ENCODE measurements at regions not wholly inside any gene's neighbourhood (a gene's known extent, or its start where the extent isn't known, plus 50 kb on each side); places are given as distances from the start of the nearest gene placed in this dataset.

- DNase-seq, result no peak
Observed at GRCh38 chr9:17894501-17895160, 315.8 kb downstream of the SH3GL2 start.

GRCh38 chr9:17900606-17901005 is 321.7 kb downstream of the SH3GL2 start:
- no peak for DNase-seq

GRCh38 chr9:17905366-17905765 is 326.5 kb downstream of the SH3GL2 start:
- no peak for DNase-seq

GRCh38 chr9:17905781-17906175 is 326.9 kb downstream of the SH3GL2 start:
- DNase-seq, result no peak

- DNase-seq, result no peak
Observed at GRCh38 chr9:17906176-17906840, 327.4 kb downstream of the SH3GL2 start.

- DNase-seq, result no peak
Observed at GRCh38 chr9:17906841-17907778, 328.2 kb downstream of the SH3GL2 start.

GRCh38 chr9:17907779-17908508 is 329.1 kb downstream of the SH3GL2 start:
- DNase-seq, result no peak

- no peak for DNase-seq
Observed at GRCh38 chr9:17926246-17926645, 347.4 kb downstream of the SH3GL2 start.

GRCh38 chr9:17927616-17928015 is 348.8 kb downstream of the SH3GL2 start:
- no peak for DNase-seq

- DNase-seq, result no peak
Observed at GRCh38 chr9:17928228-17928627, 349.4 kb downstream of the SH3GL2 start.

- DNase-seq, result no peak
Observed at GRCh38 chr9:17928768-17929167, 349.9 kb downstream of the SH3GL2 start.

GRCh38 chr9:17929506-17929905 is 350.6 kb downstream of the SH3GL2 start:
- no peak for DNase-seq

- DNase-seq, result no peak
Observed at GRCh38 chr9:17930071-17930470, 351.2 kb downstream of the SH3GL2 start.

- DNase-seq, result no peak
Observed at GRCh38 chr9:17936365-17936764, 357.5 kb downstream of the SH3GL2 start.

- no peak for DNase-seq
Observed at GRCh38 chr9:17938035-17938655, 359.3 kb downstream of the SH3GL2 start.

- no peak for DNase-seq
Observed at GRCh38 chr9:17942498-17942897, 363.6 kb downstream of the SH3GL2 start.

GRCh38 chr9:17955409-17955808 is 376.5 kb downstream of the SH3GL2 start:
- no peak for DNase-seq

- DNase-seq, result no peak
Observed at GRCh38 chr9:17958363-17958762, 379.5 kb downstream of the SH3GL2 start.

GRCh38 chr9:17962747-17963146 is 383.9 kb downstream of the SH3GL2 start:
- DNase-seq, result no peak

GRCh38 chr9:17963498-17963897 is 384.6 kb downstream of the SH3GL2 start:
- DNase-seq, result no peak

- no peak for DNase-seq
Observed at GRCh38 chr9:17967731-17968130, 388.9 kb downstream of the SH3GL2 start.

- DNase-seq, result no peak
Observed at GRCh38 chr9:17969232-17969631, 390.4 kb downstream of the SH3GL2 start.

- no peak for DNase-seq
Observed at GRCh38 chr9:17970277-17970676, 391.4 kb downstream of the SH3GL2 start.
